Trophoblast cell (in vitro differentiated cells and primary cell): ENCODE measurements at regions not wholly inside any gene's neighbourhood (a gene's known extent, or its start where the extent isn't known, plus 50 kb on each side); places are given as distances from the start of the nearest gene placed in this dataset.

Experiments used
- DNase-seq, 2 donors: peaks; one replicate each; pipeline ENCODE4 v3.0.0-alpha.2; 2016
- H2AFZ ChIP-seq: 2 replicates; pipeline ENCODE4 v1.6.1; 2013; ENCODE audit warnings: low read length, moderate library complexity, mild to moderate bottlenecking; ENCODE audit not compliant: insufficient read depth, poor library complexity
- H2AK5ac ChIP-seq: 2 replicates; pipeline ENCODE4 v1.6.1; 2013; ENCODE audit warnings: mild to moderate bottlenecking, low read length
- H2BK120ac ChIP-seq: 2 replicates; pipeline ENCODE4 v1.6.1; 2013; ENCODE audit warnings: low read length, mild to moderate bottlenecking, moderate library complexity; ENCODE audit not compliant: insufficient read depth, poor library complexity
- H2BK12ac ChIP-seq: 2 replicates; pipeline ENCODE4 v1.6.1; 2013; ENCODE audit warnings: mild to moderate bottlenecking, low read length, moderate library complexity
- H2BK5ac ChIP-seq: 2 replicates; pipeline ENCODE4 v1.6.1; 2013; ENCODE audit warnings: low read length, low read depth, moderate library complexity, mild to moderate bottlenecking; ENCODE audit not compliant: poor library complexity
- H3K14ac ChIP-seq: 2 replicates; pipeline ENCODE4 v1.6.1; 2013; ENCODE audit warnings: mild to moderate bottlenecking, low read length
- H3K18ac ChIP-seq: 2 replicates; pipeline ENCODE4 v1.6.1; 2013; ENCODE audit warnings: mild to moderate bottlenecking, low read length
- H3K23ac ChIP-seq: 2 replicates; pipeline ENCODE4 v1.6.1; 2013; ENCODE audit warnings: low read length
- H3K27ac ChIP-seq: 2 replicates; pipeline ENCODE4 v1.5.1; 2013; ENCODE audit warnings: low read depth, mild to moderate bottlenecking, inconsistent platforms, low read length, moderate library complexity
- H3K27me3 ChIP-seq: 2 replicates; pipeline ENCODE4 v1.6.1; 2013; ENCODE audit warnings: inconsistent platforms, mild to moderate bottlenecking, low read length, moderate library complexity; ENCODE audit not compliant: insufficient read depth
- H3K36me3 ChIP-seq, 2 experiments: 1 replicate in 1 of 2; 2 replicates in 1 of 2; pipeline ENCODE4 v1.6.1; 2013; ENCODE audit warnings: low read length in 2 of 2, mild to moderate bottlenecking in 2 of 2, moderate library complexity in 1 of 2; ENCODE audit not compliant: insufficient read depth in 2 of 2, control insufficient read depth in 1 of 2
- H3K4ac ChIP-seq: 2 replicates; pipeline ENCODE4 v1.6.1; 2013; ENCODE audit warnings: low read depth, mild to moderate bottlenecking, low read length, moderate library complexity
- H3K4me1 ChIP-seq, 2 experiments: 1 replicate in 1 of 2; 2 replicates in 1 of 2; pipeline ENCODE4 v1.6.1; 2013; ENCODE audit warnings: low read length in 2 of 2, mild to moderate bottlenecking in 2 of 2, moderate library complexity in 1 of 2; ENCODE audit not compliant: insufficient read depth in 2 of 2, control insufficient read depth in 1 of 2
- H3K4me2 ChIP-seq: 2 replicates; pipeline ENCODE4 v1.6.1; 2013; ENCODE audit warnings: inconsistent platforms, mild to moderate bottlenecking, low read length, moderate library complexity
- H3K4me3 ChIP-seq: 2 replicates; pipeline ENCODE4 v1.5.1; 2013; ENCODE audit warnings: mild to moderate bottlenecking, low read depth, low read length, inconsistent platforms
- H3K79me1 ChIP-seq: one replicate; pipeline ENCODE4 v1.6.1; 2013; ENCODE audit warnings: low read length
- H3K79me2 ChIP-seq: 2 replicates; pipeline ENCODE4 v1.6.1; 2013; ENCODE audit warnings: low read length, mild to moderate bottlenecking; ENCODE audit not compliant: control insufficient read depth, insufficient read depth, poor library complexity
- H3K9ac ChIP-seq: 2 replicates; pipeline ENCODE4 v1.6.1; 2013; ENCODE audit warnings: mild to moderate bottlenecking, low read length
- H3K9me3 ChIP-seq: 2 replicates; pipeline ENCODE4 v1.6.1; 2013; ENCODE audit warnings: low read depth, mild to moderate bottlenecking, control low read depth, inconsistent platforms, low read length; ENCODE audit not compliant: insufficient read depth
- H4K12ac ChIP-seq: 2 replicates; pipeline ENCODE4 v1.6.1; 2013; ENCODE audit warnings: low read depth, mild to moderate bottlenecking, low read length, moderate library complexity
- H4K8ac ChIP-seq: 2 replicates; pipeline ENCODE4 v1.6.1; 2013; ENCODE audit warnings: low read depth, mild to moderate bottlenecking, low read length, moderate library complexity
- H4K91ac ChIP-seq: one replicate; pipeline ENCODE4 v1.6.1; 2013; ENCODE audit warnings: low read depth, mild to moderate bottlenecking, low read length, moderate library complexity
- WGBS: extraction: QIAGEN DNeasy Blood & Tissue Kit; methylation state at CpG from one replicate; pipeline ENCODE4 v1.1.7; 2013; ENCODE audit warnings: missing lambda C conversion rate; ENCODE audit not compliant: insufficient read length, insufficient coverage; ENCODE audit errors: extremely low coverage; 5-methylcytosine and 5-hydroxymethylcytosine counted together

GRCh38 chr12:125418902-125419564 is 353.8 kb downstream of the AACS start:
- no peaks in the 10 kb centered on the region for H3K36me3 ChIP-seq

GRCh38 chr12:125424909-125425308 is 359.7 kb downstream of the AACS start:
- no CpG with 5 or more reads among the region's 3 CpGs for WGBS
- no peak overlapping the region for H4K12ac ChIP-seq

More at GRCh38 chr12:125418902-125419564, 353.8 kb downstream of the AACS start:
- Histone ChIP-seq H4K8ac (no peak overlapping the region), H4K91ac (no peak overlapping the region), H3K27ac (no peak overlapping the region), H4K12ac (no peak overlapping the region), H3K79me2 (no peaks in the 10 kb centered on the region), H3K9ac (no peak overlapping the region), H2BK120ac (no peak overlapping the region), H2AK5ac (no peak overlapping the region), H3K23ac (no peak overlapping the region), H2BK5ac (no peak overlapping the region), H3K14ac (no peak overlapping the region), H3K4ac (no peak overlapping the region), H2AFZ (no peak overlapping the region), H3K27me3 (no peaks in the 10 kb centered on the region), H3K79me1 (no peaks in the 10 kb centered on the region), H3K4me1 (no peaks in the 10 kb centered on the region), H2BK12ac (no peak overlapping the region), H3K4me3 (no peak overlapping the region), H3K18ac (no peak overlapping the region), H3K4me2 (no peak overlapping the region), H3K9me3 (peaks cover 6% of the 10 kb centered on the region)
- DNase-seq = no peak
- no CpG with 5 or more reads among the region's 7 CpGs for WGBS

GRCh38 chr12:125431516-125431915 is 366.3 kb downstream of the AACS start:
- Histone ChIP-seq H3K9me3 (peaks cover 1% of the 10 kb centered on the region), H3K79me2 (no peaks in the 10 kb centered on the region), H3K27ac (no peak overlapping the region), H3K14ac (no peak overlapping the region), H3K79me1 (no peaks in the 10 kb centered on the region), H3K4me3 (no peak overlapping the region), H2BK5ac (no peak overlapping the region), H3K4ac (no peak overlapping the region), H2AFZ (no peak overlapping the region), H3K27me3 (no peaks in the 10 kb centered on the region), H3K4me2 (no peak overlapping the region), H4K91ac (no peak overlapping the region), H2AK5ac (no peak overlapping the region), H3K36me3 (no peaks in the 10 kb centered on the region), H3K4me1 (no peaks in the 10 kb centered on the region), H3K9ac (no peak overlapping the region), H2BK120ac (no peak overlapping the region), H4K8ac (no peak overlapping the region), H4K12ac (no peak overlapping the region), H3K18ac (no peak overlapping the region), H3K23ac (no peak overlapping the region), H2BK12ac (no peak overlapping the region)
- DNase-seq = no peak
- WGBS = no CpG with 5 or more reads among the region's 6 CpGs

More at GRCh38 chr12:125424909-125425308, 359.7 kb downstream of the AACS start:
- H3K27me3 ChIP-seq = no peaks in the 10 kb centered on the region
- no peak overlapping the region for H3K4ac ChIP-seq
- H2BK120ac ChIP-seq = no peak overlapping the region
- no peak overlapping the region for H4K8ac ChIP-seq
- no peak overlapping the region for H3K27ac ChIP-seq
- H2BK5ac ChIP-seq = no peak overlapping the region
- no peak overlapping the region for H3K9ac ChIP-seq
- H3K79me1 ChIP-seq = no peaks in the 10 kb centered on the region
- no peaks in the 10 kb centered on the region for H3K36me3 ChIP-seq
- H3K18ac ChIP-seq = no peak overlapping the region
- H3K14ac ChIP-seq = no peak overlapping the region
- H3K4me3 ChIP-seq = no peak overlapping the region
- H3K79me2 ChIP-seq = no peaks in the 10 kb centered on the region
- H2BK12ac ChIP-seq = no peak overlapping the region
- DNase-seq = no peak
- H4K91ac ChIP-seq = no peak overlapping the region
- no peak overlapping the region for H3K23ac ChIP-seq
- no peak overlapping the region for H2AK5ac ChIP-seq
- peaks cover 4% of the 10 kb centered on the region for H3K9me3 ChIP-seq
- H2AFZ ChIP-seq = no peak overlapping the region
- no peak overlapping the region for H3K4me2 ChIP-seq
- H3K4me1 ChIP-seq = no peaks in the 10 kb centered on the region

GRCh38 chr12:125434131-125434530 is 368.9 kb downstream of the AACS start:
- H3K18ac ChIP-seq = no peak overlapping the region
- no peak overlapping the region for H4K91ac ChIP-seq
- H2BK120ac ChIP-seq = no peak overlapping the region
- WGBS = no CpG with 5 or more reads among the region's 9 CpGs
- H3K27ac ChIP-seq = no peak overlapping the region
- H3K36me3 ChIP-seq = no peaks in the 10 kb centered on the region
- no peak overlapping the region for H3K14ac ChIP-seq
- no peaks in the 10 kb centered on the region for H3K4me1 ChIP-seq
- no peak overlapping the region for H2AK5ac ChIP-seq
- H2BK12ac ChIP-seq = no peak overlapping the region
- no peak overlapping the region for H2BK5ac ChIP-seq
- no peaks in the 10 kb centered on the region for H3K79me1 ChIP-seq
- H3K79me2 ChIP-seq = no peaks in the 10 kb centered on the region
- no peaks in the 10 kb centered on the region for H3K27me3 ChIP-seq
- no peak overlapping the region for H4K8ac ChIP-seq
- no peak overlapping the region for H3K9ac ChIP-seq
- no peak for DNase-seq
- no peak overlapping the region for H3K4me3 ChIP-seq
- H3K9me3 ChIP-seq = peaks cover 1% of the 10 kb centered on the region
- no peak overlapping the region for H3K23ac ChIP-seq
- H4K12ac ChIP-seq = no peak overlapping the region
- no peak overlapping the region for H3K4ac ChIP-seq
- no peak overlapping the region for H2AFZ ChIP-seq
- H3K4me2 ChIP-seq = no peak overlapping the region
